ENCODE measurements at regions not wholly inside any gene's neighbourhood (a gene's known extent, or its start where the extent isn't known, plus 50 kb on each side); places are given as distances from the start of the nearest gene placed in this dataset.
"Not testable (repeated sequence)": the region's sequence is repeated elsewhere in the genome, so short reads cannot be mapped to it uniquely, and the experiment has no call there.

DNA sequence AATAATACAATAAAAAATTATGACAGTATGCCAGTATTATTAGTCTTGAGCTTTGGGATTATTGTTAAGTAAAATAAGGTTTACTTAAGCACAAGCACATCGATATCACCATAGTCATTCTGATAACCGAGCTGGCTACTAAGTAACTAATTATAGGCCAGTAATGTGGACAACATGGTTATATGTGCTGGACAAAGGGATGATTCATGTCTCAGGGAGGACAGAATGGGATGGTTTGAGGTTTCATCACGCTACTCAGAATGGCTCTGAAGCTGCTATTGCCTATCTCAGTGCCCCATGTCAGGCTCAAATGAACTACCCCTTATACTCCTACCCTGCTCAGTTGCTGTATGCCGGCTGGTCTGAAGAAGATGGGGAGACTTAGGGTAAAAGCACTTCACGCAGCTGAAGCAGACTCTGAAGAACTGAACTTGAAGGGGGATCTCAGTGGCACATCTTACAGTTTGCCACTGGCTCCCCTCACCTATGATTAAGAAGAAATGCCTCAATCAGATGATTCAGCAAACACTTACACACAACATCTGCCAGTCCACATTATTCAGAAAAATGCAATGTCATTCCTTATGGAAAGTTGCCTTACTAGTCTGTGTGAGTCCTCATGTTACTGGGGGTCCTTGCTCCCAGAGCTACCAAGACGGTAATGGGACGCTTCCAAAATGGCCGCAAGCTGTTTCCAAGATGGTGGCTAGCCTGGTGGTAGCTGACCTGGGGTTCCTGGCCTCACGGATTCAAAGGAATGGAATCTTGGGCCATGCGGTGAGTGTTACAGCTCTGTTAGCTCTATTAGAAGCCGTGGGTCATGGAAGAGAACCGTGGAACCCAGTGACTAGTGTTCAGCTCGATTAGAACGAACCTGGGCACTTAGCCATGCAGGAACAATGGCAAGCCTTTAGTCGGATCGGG lies 1098.6 kb downstream of the TAF11L14 start:
- DNase-seq (ENCODE audit: low spot score), result no peak

DNA sequence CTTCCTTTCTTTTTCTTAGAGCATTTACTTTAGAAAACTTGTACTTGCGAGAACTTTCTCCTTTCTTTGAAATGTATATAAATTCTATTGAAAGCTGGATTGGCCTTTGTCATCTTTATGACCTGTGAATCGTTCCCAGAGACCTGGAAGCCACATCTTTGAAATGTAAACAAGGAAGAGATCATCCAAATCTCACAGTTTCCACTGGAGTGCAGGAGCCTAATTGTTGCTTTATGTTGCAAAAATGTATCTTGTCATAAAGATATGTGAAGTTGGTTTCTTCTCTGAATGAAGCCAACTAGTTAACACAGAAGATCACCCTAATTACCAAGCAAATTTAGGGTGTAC lies 1101.8 kb downstream of the TAF11L14 start:
- DNase-seq (ENCODE audit: low spot score), result no peak

DNA sequence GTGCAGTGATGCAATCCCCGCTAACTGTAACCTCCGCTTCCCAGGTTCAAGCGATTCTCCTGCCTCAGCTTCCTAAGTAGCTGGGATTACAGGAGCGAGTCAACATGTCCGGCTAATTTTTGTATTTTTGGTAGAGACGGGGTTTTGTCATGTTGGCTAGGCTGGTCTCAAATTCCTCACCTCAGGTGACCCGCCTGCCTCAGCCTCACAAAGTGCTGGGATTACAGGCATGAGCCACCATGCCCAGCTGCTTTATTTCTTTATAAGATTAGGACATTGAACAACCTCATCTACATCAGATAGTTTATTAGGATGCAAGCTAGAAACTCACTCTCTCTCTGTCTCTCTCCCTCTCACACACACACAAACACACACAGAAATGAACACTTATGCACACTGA lies 1102.5 kb downstream of the TAF11L14 start:
- DNase-seq (ENCODE audit: low spot score), result not testable (repeated sequence)

DNA sequence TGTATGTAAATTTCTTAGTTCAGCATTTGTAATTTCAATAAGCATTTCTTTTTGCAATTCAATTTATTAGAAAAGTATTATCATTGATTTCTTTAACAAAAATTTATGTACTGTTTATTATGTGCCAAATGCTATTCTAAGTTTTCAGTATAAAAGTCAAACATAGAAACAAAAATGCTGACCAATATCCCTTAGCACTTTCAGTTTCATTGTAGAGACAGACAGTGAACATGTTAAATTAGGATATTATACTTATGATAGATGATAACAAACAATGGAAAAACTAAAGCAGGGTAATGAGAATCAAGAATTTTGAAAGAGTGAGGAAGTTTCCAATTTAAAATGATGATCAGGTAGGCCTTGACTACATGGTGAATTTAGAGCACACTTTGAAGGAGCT lies 1106.0 kb downstream of the TAF11L14 start:
- DNase-seq (ENCODE audit: low spot score), result no peak

DNA sequence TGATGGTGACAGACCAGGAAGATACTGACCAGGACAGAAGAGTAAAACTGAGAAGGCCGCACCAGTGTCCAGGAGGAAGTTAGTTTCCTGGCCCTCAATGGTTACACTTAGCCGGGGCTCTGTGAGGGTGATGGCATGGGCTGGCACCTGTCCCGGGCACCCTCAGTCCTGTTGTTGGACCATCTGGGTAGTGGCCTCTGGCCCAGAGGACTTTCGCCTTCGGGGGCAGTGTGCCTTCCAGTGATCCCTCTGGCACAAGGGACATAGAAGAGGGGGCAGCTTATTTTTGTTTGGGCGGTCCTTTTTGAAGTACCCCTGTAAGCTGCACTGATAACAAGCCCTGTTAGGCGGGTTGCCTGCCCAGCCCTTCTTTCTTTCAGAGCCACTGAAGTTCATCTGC lies 1108.6 kb downstream of the TAF11L14 start:
- no peak for DNase-seq (ENCODE audit: low spot score)

DNA sequence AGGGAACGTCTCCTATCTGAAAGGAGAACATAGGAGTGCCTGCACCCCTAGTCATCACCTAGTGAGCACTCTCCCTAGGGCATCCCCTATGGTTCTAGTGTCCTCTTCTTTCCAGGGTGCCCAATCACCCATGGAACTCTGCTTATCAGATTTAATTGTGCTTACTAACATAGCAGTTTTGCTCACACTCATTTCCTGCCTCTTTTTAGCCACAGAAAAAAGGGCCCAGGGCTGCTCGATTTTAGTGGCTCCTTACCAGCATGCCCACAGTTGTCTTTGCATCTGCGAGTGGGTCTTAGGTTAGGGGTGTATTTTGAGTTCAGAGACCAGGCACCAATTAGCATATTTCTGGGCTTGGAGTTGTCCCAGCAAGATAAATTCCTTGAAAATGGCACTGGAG lies 1110.2 kb downstream of the TAF11L14 start:
- no peak for DNase-seq (ENCODE audit: low spot score)

DNA sequence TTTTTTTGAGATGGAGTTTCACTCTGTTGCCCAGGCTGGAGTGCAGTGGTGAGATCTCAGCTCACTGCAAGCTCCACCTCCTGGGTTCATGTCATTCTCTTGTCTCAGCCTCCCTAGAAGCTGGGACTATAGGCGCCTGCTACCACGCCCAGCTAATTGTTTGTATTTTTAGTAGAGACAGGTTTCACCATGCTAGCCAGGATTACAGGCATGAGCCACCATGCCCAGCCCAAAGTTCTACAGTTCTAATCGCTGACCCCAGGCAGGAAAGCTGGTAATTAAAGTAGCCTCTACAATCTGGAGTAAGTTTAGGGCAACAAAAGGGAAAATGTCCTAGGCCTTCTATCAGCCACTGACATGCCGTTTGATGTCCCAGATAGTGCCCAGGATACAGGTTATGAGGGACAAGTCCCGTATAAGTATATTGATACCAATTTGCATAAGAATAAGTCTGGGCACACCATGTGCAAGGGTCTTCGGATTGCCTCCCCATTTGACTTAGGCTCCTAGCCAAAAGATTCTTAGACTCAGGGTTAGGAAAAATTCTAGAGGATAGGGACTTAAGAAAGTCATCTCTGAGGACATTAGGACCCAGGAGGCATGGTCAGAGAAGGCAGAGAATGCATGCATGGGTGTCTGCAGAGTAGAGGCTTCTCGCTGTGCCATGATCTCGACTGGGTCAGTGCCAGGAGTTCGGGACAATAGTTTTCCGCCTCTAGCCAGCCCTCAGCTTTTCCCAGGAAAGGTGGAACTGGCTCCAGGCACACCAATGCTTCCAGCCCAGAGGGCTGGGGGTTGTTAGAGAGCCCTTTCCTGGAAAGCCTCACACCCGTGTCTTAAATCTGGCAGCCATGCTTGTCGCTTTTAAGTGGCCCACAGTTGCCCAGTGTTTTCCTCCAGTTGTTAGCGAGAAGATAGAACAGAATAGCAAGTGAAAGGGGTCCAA lies 1111.1 kb downstream of the TAF11L14 start:
- DNase-seq (ENCODE audit: low spot score), result peak; percentile 56

DNA sequence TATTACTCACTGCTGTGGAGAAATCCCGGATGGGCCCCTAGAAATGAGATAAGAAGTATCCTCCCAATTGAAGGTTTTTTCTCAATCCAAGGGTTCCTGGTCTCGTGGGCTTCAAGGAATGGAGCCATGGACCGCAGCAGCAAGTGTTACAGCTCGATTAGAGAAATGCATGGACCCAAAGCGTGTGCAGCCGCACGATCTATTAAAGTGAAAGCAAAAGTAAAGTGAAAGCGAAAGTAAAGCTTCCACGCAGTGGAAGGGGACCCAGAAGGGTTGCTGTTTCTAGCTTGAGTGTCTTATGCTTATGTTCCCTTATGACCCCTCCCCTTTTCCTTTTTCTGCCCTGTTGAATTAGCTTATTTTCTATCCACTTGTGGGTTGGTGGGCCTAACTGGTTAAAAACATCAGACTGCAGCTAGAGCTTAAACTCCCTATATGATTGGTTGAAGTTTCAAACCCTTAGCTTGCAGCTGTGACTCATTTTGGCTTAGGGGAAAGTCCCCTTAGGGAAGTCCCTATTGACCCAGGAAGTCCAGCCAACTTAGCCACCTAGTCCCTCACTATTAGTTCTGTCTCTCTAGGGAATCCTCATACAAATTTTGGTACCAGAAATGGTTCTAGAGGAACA lies 1111.8 kb downstream of the TAF11L14 start:
- DNase-seq (ENCODE audit: low spot score), result peak; percentile 94

DNA sequence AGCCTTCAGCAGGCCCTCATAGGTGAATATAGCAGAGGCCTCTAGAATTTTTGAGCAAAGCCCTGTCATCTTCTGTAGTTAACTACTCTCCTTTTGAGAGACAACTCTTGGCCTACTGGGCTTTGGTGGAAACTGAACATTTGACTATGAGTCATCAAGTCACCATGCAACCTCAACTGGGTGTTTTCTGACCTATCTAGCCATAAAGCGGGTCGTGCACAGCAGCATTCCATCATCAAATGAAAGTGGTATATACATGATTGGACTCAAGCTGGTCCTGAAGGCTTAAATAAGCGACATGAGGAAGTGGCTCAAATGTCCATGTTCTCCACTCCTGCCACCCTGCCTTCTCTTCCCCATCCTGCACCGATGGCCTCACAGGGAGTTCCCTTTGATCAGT lies 1115.5 kb downstream of the TAF11L14 start:
- no peak for DNase-seq (ENCODE audit: low spot score)

DNA sequence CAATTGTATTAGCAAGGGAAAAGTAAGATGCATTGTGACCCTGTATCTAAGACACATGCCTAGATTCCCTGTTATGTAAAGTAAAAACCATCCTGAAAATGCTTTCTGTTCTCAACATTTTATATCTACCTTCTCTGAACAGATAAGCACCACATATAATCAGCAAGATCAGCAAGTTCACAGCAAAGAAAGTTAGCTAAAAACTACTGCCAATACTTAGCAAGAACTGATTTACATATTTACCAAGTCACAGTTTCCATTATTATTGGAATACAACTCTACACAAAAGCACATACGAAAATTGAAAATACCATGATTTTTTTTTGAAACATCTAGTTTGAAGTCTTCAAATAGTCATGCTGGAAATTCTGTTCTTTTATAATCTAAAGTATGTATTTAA lies 1118.1 kb downstream of the TAF11L14 start:
- no peak for DNase-seq (ENCODE audit: low spot score)

DNA sequence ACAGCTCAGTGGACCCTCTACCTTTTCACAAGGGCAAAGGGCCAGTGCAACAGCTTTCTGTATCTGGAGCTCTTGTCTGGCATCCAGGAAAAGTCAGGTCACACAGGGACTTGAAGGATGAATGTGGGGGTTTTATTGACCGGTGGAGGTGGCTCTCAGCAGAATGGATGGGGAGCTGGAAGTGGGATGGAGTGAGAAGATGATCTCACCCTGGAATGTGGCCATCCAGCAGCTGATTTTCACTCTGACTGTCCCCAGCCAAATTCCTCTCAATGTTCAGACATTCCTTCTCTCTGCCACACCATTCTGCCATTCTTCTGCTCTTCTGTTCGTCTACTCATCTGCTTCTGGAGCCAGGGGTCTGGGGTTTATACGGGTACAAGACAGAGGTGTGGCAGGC lies 1119.9 kb downstream of the TAF11L14 start:
- DNase-seq (ENCODE audit: low spot score), result no peak

DNA sequence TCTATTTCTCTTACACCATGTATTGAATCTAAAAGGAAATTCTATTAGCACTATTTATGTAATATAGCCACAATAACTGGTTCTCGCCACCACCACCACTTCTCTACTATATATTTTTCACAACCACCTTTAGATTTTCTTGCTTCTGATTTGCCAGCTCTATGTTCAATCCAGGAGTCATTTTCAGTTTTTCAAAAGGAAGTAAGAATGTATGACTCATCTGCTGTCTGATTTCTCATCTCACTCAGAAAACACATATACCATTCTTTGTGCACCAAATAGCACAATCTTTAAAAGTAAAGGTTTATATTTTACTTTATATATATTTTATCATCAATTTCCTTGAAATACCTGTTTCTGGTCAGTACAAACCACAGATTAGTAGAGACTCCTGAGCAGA lies 1127.5 kb downstream of the TAF11L14 start:
- DNase-seq (ENCODE audit: low spot score), result no peak

DNA sequence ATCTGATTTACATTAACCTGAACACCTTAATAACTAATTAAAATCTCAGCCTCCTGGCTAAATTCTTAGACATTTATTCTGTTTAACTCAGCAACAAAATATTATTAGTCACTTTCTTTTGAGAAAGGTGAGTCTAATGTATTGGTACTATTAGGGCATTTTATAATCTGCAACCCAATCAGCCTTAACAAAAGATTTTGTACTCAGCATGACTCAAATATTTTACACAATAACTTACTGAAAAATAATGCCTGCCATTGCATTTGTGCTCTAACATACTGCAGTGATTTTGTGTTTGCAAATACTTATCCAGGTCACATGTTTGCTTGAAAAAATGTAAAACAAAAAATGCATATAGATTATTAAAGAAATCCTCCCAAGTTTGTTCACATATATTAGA lies 1129.9 kb downstream of the TAF11L14 start:
- no peak for DNase-seq (ENCODE audit: low spot score)

DNA sequence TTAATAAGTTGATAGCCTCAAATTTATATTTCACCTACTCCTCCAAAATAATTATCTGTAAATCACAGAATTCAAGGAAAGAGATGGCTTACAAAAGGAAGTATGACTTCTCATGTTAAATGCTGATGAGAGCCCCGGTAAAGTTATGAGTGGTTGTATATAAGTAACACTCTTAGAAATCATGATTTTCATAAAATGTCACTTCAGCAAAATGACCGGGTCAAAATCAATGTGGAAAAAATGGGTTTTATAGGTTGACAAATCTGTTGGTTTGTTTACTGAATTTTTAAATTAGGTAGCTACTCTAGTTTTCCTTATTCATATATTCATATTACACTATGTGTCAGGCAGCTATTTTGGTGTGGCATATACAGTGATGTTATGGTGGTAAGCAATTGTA lies 1131.0 kb downstream of the TAF11L14 start:
- DNase-seq (ENCODE audit: low spot score), result no peak

DNA sequence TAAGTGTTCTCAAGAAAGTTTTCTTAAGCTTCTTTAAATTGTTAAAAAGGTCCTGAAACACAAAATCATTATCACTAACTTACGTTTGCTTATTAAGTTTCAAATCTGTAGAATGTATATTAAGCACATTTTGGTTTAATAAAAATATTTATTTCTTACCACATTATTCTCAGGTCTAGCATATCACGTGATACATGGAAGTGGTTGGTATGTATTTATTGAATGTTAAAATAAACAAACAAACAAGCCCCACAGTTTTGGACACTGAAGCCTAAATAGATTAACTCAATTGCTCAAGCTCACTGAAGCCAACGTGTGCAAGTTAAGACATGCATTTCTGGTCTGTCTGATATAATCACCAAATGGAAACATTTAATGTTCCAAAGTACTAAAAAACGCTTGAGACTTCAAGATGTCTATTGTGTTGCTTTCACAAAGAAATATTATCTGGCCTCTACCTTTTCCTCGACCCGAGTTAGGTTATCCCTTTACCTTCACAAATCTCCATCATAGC lies 1136.9 kb downstream of the TAF11L14 start:
- no peak for DNase-seq (ENCODE audit: low spot score)

DNA sequence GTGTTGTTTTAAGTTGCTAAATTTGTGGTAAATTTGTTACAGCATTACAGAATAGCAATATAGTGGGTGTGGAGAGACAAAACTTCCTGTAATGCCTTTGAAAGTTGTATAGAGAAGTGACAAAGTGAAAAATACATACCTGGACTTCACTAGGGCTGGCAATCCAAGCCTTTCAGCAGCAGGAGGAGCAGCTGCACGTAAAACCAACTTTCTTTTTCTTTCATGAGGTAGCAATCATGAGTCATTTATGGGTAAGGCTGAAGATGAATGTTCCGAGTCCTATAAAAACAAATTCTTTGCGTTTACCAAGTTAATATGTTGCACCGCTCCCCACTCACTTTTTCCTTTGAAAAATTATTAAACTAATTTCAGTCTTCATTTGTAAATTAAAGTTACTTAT lies 1138.2 kb downstream of the TAF11L14 start:
- peak; percentile 10 for DNase-seq (ENCODE audit: low spot score)

DNA sequence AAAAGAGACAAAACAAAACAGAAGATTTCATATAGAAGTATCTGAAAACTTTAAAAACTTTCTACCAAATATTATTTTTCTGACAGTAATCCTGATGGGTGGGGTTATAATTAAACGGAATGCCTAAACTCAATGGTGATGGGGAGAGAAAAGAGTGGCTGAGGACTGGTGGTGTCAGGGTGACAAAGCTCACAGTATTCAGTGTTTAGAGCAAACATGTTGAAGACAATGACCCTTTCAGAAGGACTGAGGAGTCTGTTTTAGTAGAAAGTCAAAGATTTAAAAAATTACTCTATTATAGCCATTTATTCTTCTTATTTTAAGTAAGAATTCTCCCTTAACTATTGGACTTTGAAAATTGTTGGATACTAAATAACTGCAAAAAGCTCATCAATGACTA lies 1144.0 kb downstream of the TAF11L14 start:
- DNase-seq (ENCODE audit: low spot score), result no peak

DNA sequence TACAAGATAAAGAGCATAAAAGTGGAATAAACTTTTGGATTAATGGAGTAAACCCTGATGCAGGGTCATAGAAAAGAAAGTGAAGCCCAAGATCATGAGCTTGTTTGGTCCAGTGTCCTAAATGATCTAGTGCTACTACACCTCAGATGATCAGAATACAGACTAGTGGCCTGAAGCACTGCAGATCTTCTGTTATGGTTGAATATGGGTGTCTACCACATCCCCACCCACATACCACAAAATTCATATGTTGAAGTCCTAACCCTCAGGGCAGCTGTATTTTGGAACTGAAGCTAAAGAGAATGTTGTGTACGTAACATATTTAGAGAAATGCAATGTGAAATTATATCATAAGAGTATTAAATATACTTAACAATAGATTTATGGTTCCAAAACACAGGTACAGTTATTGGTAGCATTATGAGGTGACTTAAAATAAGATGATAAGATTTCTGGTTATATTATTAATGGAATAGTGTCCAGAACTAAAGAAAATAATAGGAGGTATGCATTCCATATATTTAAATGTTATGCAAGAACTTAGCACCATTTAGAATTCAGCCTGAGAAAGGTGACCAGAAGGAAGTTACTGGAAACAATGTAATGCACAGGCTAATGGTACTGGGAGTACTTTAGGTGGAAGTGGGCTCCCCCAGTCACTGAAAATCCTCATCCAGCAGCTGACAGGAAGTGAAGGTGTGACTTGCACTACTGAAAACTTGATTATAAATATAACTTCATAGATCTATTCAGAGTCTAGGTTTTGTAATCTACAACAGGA lies 1155.1 kb downstream of the TAF11L14 start:
- no peak for DNase-seq (ENCODE audit: low spot score)

DNA sequence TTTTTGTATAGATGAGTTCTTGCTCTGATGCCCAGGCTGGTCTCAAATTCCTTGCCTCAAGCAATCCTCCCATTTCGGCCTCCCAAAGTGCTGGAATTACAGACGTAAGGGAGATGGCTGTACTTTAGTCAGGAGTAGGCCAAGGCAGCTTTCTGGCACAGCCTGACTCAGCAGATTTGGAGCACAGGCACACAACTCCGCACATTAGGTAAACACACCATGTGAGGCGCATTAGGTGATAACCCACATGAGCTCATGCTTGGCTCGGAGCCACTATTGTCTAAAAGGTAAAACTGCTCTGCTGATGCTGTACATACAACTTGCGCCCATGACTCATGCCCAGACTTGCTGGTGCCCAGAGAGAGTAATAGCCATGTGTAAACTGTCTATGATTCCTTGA lies 1157.9 kb downstream of the TAF11L14 start:
- DNase-seq (ENCODE audit: low spot score), result no peak

DNA sequence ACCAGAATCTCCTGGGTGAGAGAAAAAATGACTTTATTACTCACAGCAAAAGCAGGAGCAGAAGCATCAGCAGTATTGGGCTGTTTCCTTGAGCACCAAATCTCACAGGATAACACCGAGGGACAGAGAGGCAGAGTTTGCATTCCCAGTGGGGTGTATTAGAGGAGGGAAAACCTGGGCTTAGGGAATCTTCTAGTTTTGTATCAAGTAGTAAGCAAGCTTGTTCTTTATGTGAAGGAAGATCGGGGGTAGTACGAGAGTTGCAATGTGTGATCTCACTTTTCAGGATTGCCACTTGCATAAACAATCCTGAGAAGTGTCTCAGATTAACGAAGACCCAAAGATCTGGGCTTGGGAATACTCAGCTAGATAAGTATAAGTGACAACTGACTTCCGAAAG lies 1163.0 kb downstream of the TAF11L14 start:
- DNase-seq (ENCODE audit: low spot score), result no peak

DNA sequence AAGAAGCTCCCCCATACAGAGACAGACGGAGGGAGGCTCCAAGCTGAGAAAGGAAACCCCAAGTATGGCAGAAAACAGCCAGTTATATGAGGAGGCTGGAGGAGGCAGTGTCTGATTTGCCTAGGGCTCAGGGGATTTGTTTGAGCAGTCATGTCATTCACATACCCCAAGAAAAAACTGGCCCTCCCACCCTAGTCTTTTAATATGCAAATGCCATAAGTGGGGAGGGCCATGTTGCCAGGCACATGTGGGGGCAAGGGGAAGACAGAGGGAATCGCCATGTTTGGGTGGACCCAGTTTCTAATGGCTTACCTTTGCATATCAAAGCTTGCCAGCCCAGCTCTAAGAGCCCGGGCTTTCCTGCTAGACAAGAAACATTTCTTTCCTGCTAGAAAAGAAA lies 1163.8 kb downstream of the TAF11L14 start:
- DNase-seq (ENCODE audit: low spot score), result peak; percentile 24

Measured in NAMALWA (cell line).